Activated naive CD4-positive, alpha-beta T cell treated with anti-CD3 and anti-CD28 coated beads, Interleukin-2, amount 10 ng/mL, durations not matched to agents 7 days and 5 days (primary cell): ENCODE measurements at regions not wholly inside any gene's neighbourhood (a gene's known extent, or its start where the extent isn't known, plus 50 kb on each side); places are given as distances from the start of the nearest gene placed in this dataset.

Experiments
- CTCF ChIA-PET: fragments of 350-600 bp; sonication (Branson Sonifier 250); formaldehyde crosslinking; loops from one replicate; lab custom pipeline; 2021; ENCODE audit warnings: antibody characterized with exemption; lab: Charles Lee
- DNase-seq: peaks from one replicate; pipeline ENCODE4 v3.0.0-alpha.2; 2020
- H3K27ac Mint-ChIP-seq: one replicate; pipeline ENCODE4 v1.8.0; 2021; ENCODE audit warnings: mild to moderate bottlenecking, moderate library complexity, mixed read lengths
- H3K27me3 Mint-ChIP-seq: one replicate; pipeline ENCODE4 v1.8.0; 2021; ENCODE audit warnings: mild to moderate bottlenecking, mixed read lengths
- H3K36me3 Mint-ChIP-seq: one replicate; pipeline ENCODE4 v1.8.0; 2021; ENCODE audit warnings: mixed read lengths
- H3K4me1 Mint-ChIP-seq: one replicate; pipeline ENCODE4 v1.8.0; 2021; ENCODE audit warnings: mixed read lengths
- H3K4me3 Mint-ChIP-seq: one replicate; pipeline ENCODE4 v1.8.0; 2021; ENCODE audit warnings: mild to moderate bottlenecking, moderate library complexity, mixed read lengths
- H3K9me3 Mint-ChIP-seq: one replicate; pipeline ENCODE4 v1.8.0; 2021; ENCODE audit warnings: mixed read lengths

DNA sequence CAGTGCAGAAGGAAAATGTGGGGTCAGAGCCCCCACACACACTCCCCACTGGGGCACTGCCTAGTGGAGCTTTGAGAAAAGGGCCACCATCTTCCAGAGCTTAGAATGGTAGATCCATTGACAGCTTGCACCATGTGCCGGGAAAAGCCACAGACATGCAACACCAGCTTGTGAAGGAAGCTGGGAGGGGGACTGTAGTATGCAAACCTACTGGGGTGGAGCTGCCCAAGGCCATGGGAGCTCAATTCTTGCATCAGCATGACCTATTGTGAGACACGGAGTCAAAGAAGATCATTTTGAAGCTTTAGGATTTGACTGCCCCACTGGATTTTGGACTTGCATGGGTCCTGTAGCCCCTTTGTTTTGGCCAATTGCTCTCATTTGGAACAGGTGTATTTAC lies 142.8 kb upstream of the ARHGEF9 start:
- CTCF ChIA-PET: no interaction called here
- H3K27ac Mint-ChIP-seq: no peak overlapping the region
- peaks cover 11% of the 10 kb centered on the region for H3K9me3 Mint-ChIP-seq
- no peak overlapping the region for H3K4me3 Mint-ChIP-seq
- no peaks in the 10 kb centered on the region for H3K4me1 Mint-ChIP-seq
- no peaks in the 10 kb centered on the region for H3K36me3 Mint-ChIP-seq
- DNase-seq: no peak
- H3K27me3 Mint-ChIP-seq: no peaks in the 10 kb centered on the region

DNA sequence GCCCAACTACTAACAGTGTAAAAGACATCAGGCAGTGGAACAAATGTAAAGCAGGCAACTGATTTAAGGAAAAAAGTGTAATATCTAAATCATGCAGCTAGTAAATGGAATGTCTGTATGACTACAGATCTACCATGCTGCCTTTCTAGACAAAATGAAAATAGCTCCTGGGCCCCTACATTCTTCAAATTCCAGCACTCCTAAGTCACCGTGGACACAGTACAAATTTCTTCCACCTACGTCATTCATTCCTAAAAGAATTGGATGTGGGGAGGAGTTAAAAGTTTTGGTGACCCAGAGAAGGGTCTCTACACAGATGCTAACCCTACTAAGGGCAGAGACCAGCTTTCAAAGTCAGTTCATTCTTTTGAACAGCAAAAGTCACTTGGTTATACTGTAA lies 137.2 kb upstream of the ARHGEF9 start:
- CTCF ChIA-PET: no interaction called here
- Mint-ChIP-seq H3K9me3 (peaks cover 18% of the 10 kb centered on the region), H3K27me3 (no peaks in the 10 kb centered on the region), H3K4me3 (no peak overlapping the region), H3K36me3 (no peaks in the 10 kb centered on the region), H3K4me1 (no peaks in the 10 kb centered on the region), H3K27ac (no peak overlapping the region)
- DNase-seq: no peak

DNA sequence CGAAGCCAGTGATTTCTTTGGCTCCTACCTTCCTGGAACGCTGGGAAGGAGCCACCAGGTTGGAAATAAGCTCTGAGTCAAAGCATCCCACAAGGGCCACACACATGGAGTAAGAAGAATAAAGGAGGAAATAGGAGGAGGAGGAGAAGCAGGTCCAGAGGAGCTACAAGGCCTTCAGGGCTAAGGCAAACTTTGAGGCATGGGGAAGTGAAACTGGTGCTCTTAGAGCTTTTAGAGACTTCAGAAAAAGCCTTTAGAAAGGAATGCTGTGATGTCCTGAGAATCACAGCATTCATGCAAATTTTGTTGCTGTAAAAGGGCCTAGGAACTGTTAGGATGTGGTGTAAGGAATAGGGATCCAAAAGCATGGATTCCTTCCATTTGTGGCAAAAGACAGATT lies 135.9 kb upstream of the ARHGEF9 start:
- DNase-seq: no peak
- Mint-ChIP-seq H3K27ac (no peak overlapping the region), H3K36me3 (no peaks in the 10 kb centered on the region), H3K9me3 (peaks cover 16% of the 10 kb centered on the region), H3K4me3 (no peak overlapping the region), H3K4me1 (no peaks in the 10 kb centered on the region), H3K27me3 (no peaks in the 10 kb centered on the region)
- CTCF ChIA-PET: no interaction called here

DNA sequence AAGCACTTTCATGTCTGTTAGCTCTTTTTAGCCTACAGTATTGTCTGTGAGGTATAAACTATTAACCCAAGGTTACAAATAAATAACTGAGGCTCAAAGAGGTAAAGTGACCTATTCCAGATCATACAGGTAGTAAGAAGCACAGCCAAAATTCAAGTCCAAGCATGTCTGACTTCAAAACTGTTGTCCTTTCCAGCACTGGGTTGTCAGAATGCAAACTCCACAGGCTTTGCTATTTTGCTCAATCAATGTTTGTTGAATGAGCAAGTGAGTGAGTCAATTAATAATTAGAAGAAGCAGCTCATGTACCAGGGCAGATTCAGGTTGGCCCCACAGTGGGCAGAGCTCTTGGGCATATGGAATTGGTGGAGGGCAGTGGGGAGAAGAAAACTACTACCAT lies 134.1 kb upstream of the ARHGEF9 start:
- Mint-ChIP-seq H3K27me3 (no peaks in the 10 kb centered on the region), H3K4me3 (no peak overlapping the region), H3K9me3 (peaks cover 20% of the 10 kb centered on the region), H3K4me1 (no peaks in the 10 kb centered on the region), H3K36me3 (no peaks in the 10 kb centered on the region), H3K27ac (no peak overlapping the region)
- CTCF ChIA-PET: no interaction called here
- no peak for DNase-seq

DNA sequence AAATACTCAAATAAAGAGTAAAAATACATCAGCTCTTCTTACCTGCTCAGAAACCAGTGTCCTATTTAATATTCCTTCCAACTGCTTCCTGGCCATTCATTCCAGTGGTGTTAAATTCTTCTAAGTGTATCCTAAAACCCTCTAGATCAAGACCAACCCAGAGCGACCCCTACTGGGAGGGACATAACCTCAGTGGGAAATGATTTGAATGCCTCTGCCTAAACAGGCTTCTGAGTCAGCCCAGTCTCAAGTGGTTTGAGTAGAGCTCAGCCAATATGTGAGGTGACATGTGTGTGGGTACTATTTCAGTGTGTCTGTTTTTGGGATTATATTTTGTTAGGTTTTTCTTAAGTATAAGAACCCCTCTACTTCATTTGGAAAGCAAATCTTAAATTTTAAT lies 133.6 kb upstream of the ARHGEF9 start:
- no peak for DNase-seq
- Mint-ChIP-seq H3K4me3 (no peak overlapping the region), H3K4me1 (no peaks in the 10 kb centered on the region), H3K27me3 (no peaks in the 10 kb centered on the region), H3K9me3 (peaks cover 18% of the 10 kb centered on the region), H3K36me3 (no peaks in the 10 kb centered on the region), H3K27ac (no peak overlapping the region)
- CTCF ChIA-PET: no interaction called here

DNA sequence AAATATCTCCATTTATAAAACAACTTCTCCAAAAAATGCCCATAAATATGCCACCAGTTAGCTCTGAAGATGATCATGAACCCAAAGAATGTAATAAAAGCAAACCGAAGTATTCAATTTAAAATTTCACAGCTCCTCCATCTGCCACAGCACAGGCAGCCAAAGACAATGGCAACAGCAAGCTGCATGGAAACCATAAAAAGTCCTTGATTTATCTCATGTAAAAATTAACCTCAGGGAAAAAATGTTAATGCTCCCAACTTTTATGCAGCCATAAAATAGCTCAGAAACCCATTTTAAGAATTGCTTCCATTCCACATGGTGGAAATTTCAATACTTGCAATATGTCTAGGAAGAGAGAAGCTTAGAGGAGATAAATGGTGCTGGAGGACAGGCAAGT lies 132.3 kb upstream of the ARHGEF9 start:
- Mint-ChIP-seq H3K27ac (no peak overlapping the region), H3K9me3 (peaks cover 22% of the 10 kb centered on the region), H3K4me1 (no peaks in the 10 kb centered on the region), H3K27me3 (no peaks in the 10 kb centered on the region), H3K36me3 (no peaks in the 10 kb centered on the region), H3K4me3 (no peak overlapping the region)
- DNase-seq: no peak
- CTCF ChIA-PET: interaction anchor here (0.8 kb wide), 1 partner anchor 638 kb away, joined by 3 read pairs; no protein-coding TSS in a partner anchor

DNA sequence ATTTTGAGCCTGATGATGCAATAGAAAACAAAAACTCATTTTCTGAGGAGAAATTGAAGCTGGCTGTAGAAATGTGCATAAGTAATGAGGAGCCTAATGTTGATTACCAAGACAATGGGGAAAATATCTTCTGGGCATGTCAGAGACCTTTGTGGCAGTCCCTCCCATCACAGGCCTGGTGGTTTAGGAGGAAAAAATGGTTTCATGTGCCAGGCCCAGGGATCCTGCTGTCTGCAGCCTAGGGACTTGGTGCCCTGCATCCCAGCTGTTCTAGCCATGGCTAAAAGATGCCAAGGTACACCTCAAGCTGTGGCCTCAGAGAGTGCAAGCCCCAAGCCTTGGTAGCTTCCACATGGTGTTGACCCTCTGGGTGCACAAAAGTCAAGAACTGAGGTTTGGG lies 128.7 kb upstream of the ARHGEF9 start:
- H3K4me3 Mint-ChIP-seq: no peak overlapping the region
- peaks cover 15% of the 10 kb centered on the region for H3K9me3 Mint-ChIP-seq
- no peaks in the 10 kb centered on the region for H3K27me3 Mint-ChIP-seq
- CTCF ChIA-PET: no interaction called here
- DNase-seq: no peak
- H3K36me3 Mint-ChIP-seq: no peaks in the 10 kb centered on the region
- H3K27ac Mint-ChIP-seq: no peak overlapping the region
- H3K4me1 Mint-ChIP-seq: no peaks in the 10 kb centered on the region

DNA sequence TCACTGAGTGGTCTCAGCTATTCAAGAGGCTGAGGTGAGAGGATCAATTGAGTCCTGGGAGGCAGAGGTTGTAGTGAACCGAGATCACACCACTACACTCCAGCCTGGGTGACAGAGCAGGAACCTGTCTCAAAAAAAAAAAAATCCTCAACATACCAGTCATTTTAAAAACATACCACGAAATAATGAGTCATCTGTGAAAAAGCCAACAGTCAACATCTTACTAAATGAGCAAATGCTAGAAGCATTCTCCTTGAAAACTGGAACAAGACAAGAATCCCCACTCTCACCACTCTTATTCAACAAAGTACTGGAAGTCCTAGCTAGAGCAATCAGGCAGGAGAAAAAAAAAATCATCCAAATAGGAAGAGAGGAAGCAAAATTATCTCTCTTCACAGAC lies 104.0 kb upstream of the ARHGEF9 start:
- Mint-ChIP-seq H3K36me3 (no peaks in the 10 kb centered on the region), H3K4me3 (no peak overlapping the region), H3K9me3 (peaks cover 4% of the 10 kb centered on the region), H3K4me1 (no peaks in the 10 kb centered on the region), H3K27ac (no peak overlapping the region), H3K27me3 (no peaks in the 10 kb centered on the region)
- CTCF ChIA-PET: no interaction called here
- DNase-seq: no peak

GRCh38 chrX:63884821-63885790 lies 100.1 kb upstream of the ARHGEF9 start:
- Mint-ChIP-seq H3K27ac (no peak overlapping the region), H3K4me3 (no peak overlapping the region), H3K36me3 (no peaks in the 10 kb centered on the region), H3K9me3 (no peaks in the 10 kb centered on the region), H3K4me1 (no peaks in the 10 kb centered on the region), H3K27me3 (no peaks in the 10 kb centered on the region)
- DNase-seq: no peak
- CTCF ChIA-PET: no interaction called here

DNA sequence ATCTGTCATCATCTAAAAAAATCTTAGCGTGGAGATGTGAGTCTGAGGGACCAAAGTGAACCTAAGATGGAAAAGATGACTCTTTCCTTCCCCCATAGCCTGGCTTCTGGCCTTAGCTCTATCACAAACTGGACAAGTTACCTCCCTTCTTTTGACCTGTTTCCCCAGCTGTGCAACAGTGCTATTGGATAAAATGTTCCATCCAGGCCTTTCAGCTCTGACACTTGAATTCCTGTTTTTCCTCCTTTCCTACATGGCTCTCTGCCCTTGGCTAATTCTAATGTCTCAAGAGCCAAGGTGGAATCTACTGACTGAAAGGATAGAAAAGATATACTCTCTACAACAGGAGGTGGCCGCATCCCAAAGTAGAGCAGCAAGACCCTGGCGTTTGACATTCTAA lies 84.5 kb upstream of the ARHGEF9 start:
- H3K4me3 Mint-ChIP-seq: no peak overlapping the region
- H3K36me3 Mint-ChIP-seq: no peaks in the 10 kb centered on the region
- no peaks in the 10 kb centered on the region for H3K27me3 Mint-ChIP-seq
- H3K9me3 Mint-ChIP-seq: peaks cover 5% of the 10 kb centered on the region
- no peak overlapping the region for H3K27ac Mint-ChIP-seq
- no peak for DNase-seq
- CTCF ChIA-PET: no interaction called here
- no peaks in the 10 kb centered on the region for H3K4me1 Mint-ChIP-seq

DNA sequence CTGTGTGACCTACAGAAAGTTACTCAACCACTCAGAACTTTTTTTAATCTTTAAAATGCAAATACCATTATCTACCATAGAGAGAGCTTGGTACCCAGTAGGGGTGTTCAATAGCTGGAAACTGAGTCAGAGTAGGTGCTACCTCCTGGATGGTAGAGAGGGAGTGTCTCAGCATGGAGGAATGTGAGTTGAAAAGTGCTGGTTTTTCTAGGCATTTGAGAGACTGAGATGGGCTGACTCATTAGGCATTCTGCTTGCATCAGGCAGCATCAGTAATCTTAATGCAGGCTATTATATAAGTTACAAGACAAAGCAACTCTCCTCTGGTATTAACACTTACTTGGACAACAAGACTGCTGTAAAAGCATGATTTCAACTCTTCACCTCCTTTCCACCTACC lies 70.9 kb upstream of the ARHGEF9 start:
- Mint-ChIP-seq H3K27ac (no peak overlapping the region), H3K36me3 (no peaks in the 10 kb centered on the region), H3K4me1 (no peaks in the 10 kb centered on the region), H3K27me3 (no peaks in the 10 kb centered on the region), H3K9me3 (peaks cover 3% of the 10 kb centered on the region), H3K4me3 (no peak overlapping the region)
- no peak for DNase-seq
- CTCF ChIA-PET: no interaction called here

GRCh38 chrX:63835361-63835760 lies 50.3 kb upstream of the ARHGEF9 start:
- no peak overlapping the region for H3K4me3 Mint-ChIP-seq
- no peaks in the 10 kb centered on the region for H3K4me1 Mint-ChIP-seq
- CTCF ChIA-PET: no interaction called here
- H3K9me3 Mint-ChIP-seq: peaks cover 3% of the 10 kb centered on the region
- H3K27ac Mint-ChIP-seq: no peak overlapping the region
- no peak for DNase-seq
- no peaks in the 10 kb centered on the region for H3K36me3 Mint-ChIP-seq
- no peaks in the 10 kb centered on the region for H3K27me3 Mint-ChIP-seq
